Renal pelvis (tissue), 1 donor: ENCODE measurements at regions not wholly inside any gene's neighbourhood (a gene's known extent, or its start where the extent isn't known, plus 50 kb on each side); places are given as distances from the start of the nearest gene placed in this dataset.

Source experiments
- DNase-seq: peaks from one replicate; pipeline ENCODE4 v3.0.0-alpha.2; 2013

- DNase-seq, result no peak
Measured at GRCh38 chr10:34866848-34867247, 51.8 kb upstream of the PARD3 start.
